ENCODE measurements at regions not wholly inside any gene's neighbourhood (a gene's known extent, or its start where the extent isn't known, plus 50 kb on each side); places are given as distances from the start of the nearest gene placed in this dataset.
"Not testable (repeated sequence)": the region's sequence is repeated elsewhere in the genome, so short reads cannot be mapped to it uniquely, and the experiment has no call there.

GRCh38 chr7:122248472-122248871, 56.1 kb downstream of the FEZF1 start:
- no peaks in the 10 kb centered on the region for H3K36me3 Mint-ChIP-seq (ENCODE audit: low read depth)
- H3K27ac Mint-ChIP-seq: no peak overlapping the region
- DNase-seq: no peak
- H3K4me3 Mint-ChIP-seq: no peak overlapping the region
- H3K27me3 Mint-ChIP-seq: no peaks in the 10 kb centered on the region
- intact Hi-C loops (cut with micrococcal nuclease): no loop called here
- H3K9me3 Mint-ChIP-seq: no peaks in the 10 kb centered on the region
- no peaks in the 10 kb centered on the region for H3K4me1 Mint-ChIP-seq

- H3K27ac Mint-ChIP-seq; H3K36me3 Mint-ChIP-seq (ENCODE audit: low read depth); intact Hi-C loops (cut with micrococcal nuclease); H3K4me1 Mint-ChIP-seq; H3K9me3 Mint-ChIP-seq; H3K4me3 Mint-ChIP-seq; DNase-seq; H3K27me3 Mint-ChIP-seq: not testable (repeated sequence)
Observed at GRCh38 chr7:122238729-122239128, 65.8 kb downstream of the FEZF1 start.

- H3K4me1 Mint-ChIP-seq; H3K36me3 Mint-ChIP-seq (ENCODE audit: low read depth); H3K4me3 Mint-ChIP-seq; DNase-seq; H3K27me3 Mint-ChIP-seq; H3K27ac Mint-ChIP-seq; intact Hi-C loops (cut with micrococcal nuclease); H3K9me3 Mint-ChIP-seq: not testable (repeated sequence)
Observed at GRCh38 chr7:122238297-122238696, 66.3 kb downstream of the FEZF1 start.

- H3K4me3 Mint-ChIP-seq: no peak overlapping the region
- no peak for DNase-seq
- no peaks in the 10 kb centered on the region for H3K36me3 Mint-ChIP-seq (ENCODE audit: low read depth)
- H3K4me1 Mint-ChIP-seq: no peaks in the 10 kb centered on the region
- H3K9me3 Mint-ChIP-seq: no peaks in the 10 kb centered on the region
- no peaks in the 10 kb centered on the region for H3K27me3 Mint-ChIP-seq
- H3K27ac Mint-ChIP-seq: no peak overlapping the region
- intact Hi-C loops (cut with micrococcal nuclease): no loop called here
Observed at GRCh38 chr7:122225874-122226273, 78.7 kb downstream of the FEZF1 start.

GRCh38 chr7:122219253-122219865, 75.3 kb upstream of the AASS start:
- intact Hi-C loops (cut with micrococcal nuclease): loop anchor here (2.0 to 10.0 kb wide), 2 partner anchors 309 to 935 kb away; no protein-coding TSS in a partner anchor
- Mint-ChIP-seq H3K4me3 (no peak overlapping the region), H3K9me3 (no peaks in the 10 kb centered on the region)

GRCh38 chr7:122217125-122217524, 73.1 kb upstream of the AASS start:
- peaks cover 1% of the 10 kb centered on the region for H3K4me1 Mint-ChIP-seq
- no peak overlapping the region for H3K27ac Mint-ChIP-seq
- intact Hi-C loops (cut with micrococcal nuclease): loop anchor here (10.0 kb wide), 1 partner anchor 938 kb away; no protein-coding TSS in a partner anchor
- no peak overlapping the region for H3K4me3 Mint-ChIP-seq
- H3K27me3 Mint-ChIP-seq: no peaks in the 10 kb centered on the region
- no peaks in the 10 kb centered on the region for H3K36me3 Mint-ChIP-seq (ENCODE audit: low read depth)
- no peaks in the 10 kb centered on the region for H3K9me3 Mint-ChIP-seq
- no peak for DNase-seq

More at GRCh38 chr7:122219253-122219865, 75.3 kb upstream of the AASS start:
- no peaks in the 10 kb centered on the region for H3K36me3 Mint-ChIP-seq (ENCODE audit: low read depth)
- no peak overlapping the region for H3K27ac Mint-ChIP-seq
- H3K27me3 Mint-ChIP-seq: no peaks in the 10 kb centered on the region
- H3K4me1 Mint-ChIP-seq: no peaks in the 10 kb centered on the region
- no peak for DNase-seq

- DNase-seq: no peak
- peaks cover 1% of the 10 kb centered on the region for H3K4me1 Mint-ChIP-seq
- no peaks in the 10 kb centered on the region for H3K36me3 Mint-ChIP-seq (ENCODE audit: low read depth)
- no peaks in the 10 kb centered on the region for H3K27me3 Mint-ChIP-seq
- no peak overlapping the region for H3K4me3 Mint-ChIP-seq
- intact Hi-C loops (cut with micrococcal nuclease): loop anchor here (10.0 kb wide), 1 partner anchor 942 kb away; no protein-coding TSS in a partner anchor
- no peaks in the 10 kb centered on the region for H3K9me3 Mint-ChIP-seq
- no peak overlapping the region for H3K27ac Mint-ChIP-seq
Observed at GRCh38 chr7:122212754-122213153, 68.7 kb upstream of the AASS start.

- no peak for DNase-seq
- Mint-ChIP-seq H3K4me3 (no peak overlapping the region), H3K27ac (no peak overlapping the region), H3K9me3 (no peaks in the 10 kb centered on the region), H3K36me3 (ENCODE audit: low read depth) (no peaks in the 10 kb centered on the region), H3K4me1 (peaks cover 1% of the 10 kb centered on the region), H3K27me3 (no peaks in the 10 kb centered on the region)
- intact Hi-C loops (cut with micrococcal nuclease): loop anchor here (10.0 kb wide), 1 partner anchor 943 kb away; no protein-coding TSS in a partner anchor
Observed at GRCh38 chr7:122211362-122211761, 67.3 kb upstream of the AASS start.

GRCh38 chr7:122206985-122207384, 62.9 kb upstream of the AASS start:
- H3K36me3 Mint-ChIP-seq (ENCODE audit: low read depth): no peaks in the 10 kb centered on the region
- no peak for DNase-seq
- no peak overlapping the region for H3K27ac Mint-ChIP-seq
- no peaks in the 10 kb centered on the region for H3K4me1 Mint-ChIP-seq
- H3K4me3 Mint-ChIP-seq: no peak overlapping the region
- intact Hi-C loops (cut with micrococcal nuclease): no loop called here
- no peaks in the 10 kb centered on the region for H3K9me3 Mint-ChIP-seq
- H3K27me3 Mint-ChIP-seq: no peaks in the 10 kb centered on the region

- no peak for DNase-seq
- Mint-ChIP-seq H3K27me3 (no peaks in the 10 kb centered on the region), H3K36me3 (ENCODE audit: low read depth) (no peaks in the 10 kb centered on the region), H3K27ac (no peak overlapping the region), H3K4me1 (no peaks in the 10 kb centered on the region), H3K9me3 (no peaks in the 10 kb centered on the region), H3K4me3 (no peak overlapping the region)
- intact Hi-C loops (cut with micrococcal nuclease): no loop called here
Observed at GRCh38 chr7:122203814-122204213, 59.8 kb upstream of the AASS start.

GRCh38 chr7:122200888-122201287, 56.8 kb upstream of the AASS start:
- DNase-seq: no peak
- intact Hi-C loops (cut with micrococcal nuclease): no loop called here
- H3K4me3 Mint-ChIP-seq: no peak overlapping the region
- no peaks in the 10 kb centered on the region for H3K36me3 Mint-ChIP-seq (ENCODE audit: low read depth)
- no peak overlapping the region for H3K27ac Mint-ChIP-seq
- H3K4me1 Mint-ChIP-seq: no peaks in the 10 kb centered on the region
- no peaks in the 10 kb centered on the region for H3K27me3 Mint-ChIP-seq
- H3K9me3 Mint-ChIP-seq: no peaks in the 10 kb centered on the region

- no peaks in the 10 kb centered on the region for H3K9me3 Mint-ChIP-seq
- DNase-seq: no peak
- H3K4me3 Mint-ChIP-seq: no peak overlapping the region
- intact Hi-C loops (cut with micrococcal nuclease): no loop called here
- H3K4me1 Mint-ChIP-seq: no peaks in the 10 kb centered on the region
- no peak overlapping the region for H3K27ac Mint-ChIP-seq
- H3K36me3 Mint-ChIP-seq (ENCODE audit: low read depth): no peaks in the 10 kb centered on the region
- H3K27me3 Mint-ChIP-seq: no peaks in the 10 kb centered on the region
Observed at GRCh38 chr7:122199171-122199570, 55.1 kb upstream of the AASS start.

GRCh38 chr7:122198581-122198980, 54.5 kb upstream of the AASS start:
- Mint-ChIP-seq H3K9me3 (no peaks in the 10 kb centered on the region), H3K4me1 (no peaks in the 10 kb centered on the region), H3K36me3 (ENCODE audit: low read depth) (no peaks in the 10 kb centered on the region), H3K27me3 (no peaks in the 10 kb centered on the region), H3K27ac (no peak overlapping the region), H3K4me3 (no peak overlapping the region)
- intact Hi-C loops (cut with micrococcal nuclease): no loop called here
- no peak for DNase-seq

Measured in activated CD4-positive, alpha-beta T cell treated with anti-CD3 and anti-CD28 coated beads, Interleukin-2, amount 10 ng/mL, durations not matched to agents 24 days and 14 days (primary cell).